Gastroesophageal sphincter (tissue), 3 donors: ENCODE measurements at regions not wholly inside any gene's neighbourhood (a gene's known extent, or its start where the extent isn't known, plus 50 kb on each side); places are given as distances from the start of the nearest gene placed in this dataset.

Experiments used
- POLR2A ChIP-seq, 2 donors: fragments of 450-650 bp; IDR thresholded peaks; one replicate each; pipeline ENCODE4 v1.6.1; 2017; ENCODE audit warnings: antibody characterized with exemption in 2 of 2, mild to moderate bottlenecking in 2 of 2, moderate library complexity in 1 of 2
- POLR2AphosphoS5 ChIP-seq: sonication (generic); formaldehyde crosslinking; IDR thresholded peaks from one replicate; pipeline ENCODE4 v1.6.1; 2017; ENCODE audit warnings: antibody characterized with exemption
- TF ChIP-seq, protein P1 (sequence below), 4 experiments: fragments of 200-600 bp in 2 of 4; fragments of 450-650 bp in 2 of 4; sonication (generic) in 1 of 4; IDR thresholded peaks; one replicate each; pipeline ENCODE4 v1.5.1; 2017 to 2019; ENCODE audit warnings: antibody characterized with exemption in 4 of 4, mild to moderate bottlenecking in 2 of 4, moderate library complexity in 2 of 4

DNA sequence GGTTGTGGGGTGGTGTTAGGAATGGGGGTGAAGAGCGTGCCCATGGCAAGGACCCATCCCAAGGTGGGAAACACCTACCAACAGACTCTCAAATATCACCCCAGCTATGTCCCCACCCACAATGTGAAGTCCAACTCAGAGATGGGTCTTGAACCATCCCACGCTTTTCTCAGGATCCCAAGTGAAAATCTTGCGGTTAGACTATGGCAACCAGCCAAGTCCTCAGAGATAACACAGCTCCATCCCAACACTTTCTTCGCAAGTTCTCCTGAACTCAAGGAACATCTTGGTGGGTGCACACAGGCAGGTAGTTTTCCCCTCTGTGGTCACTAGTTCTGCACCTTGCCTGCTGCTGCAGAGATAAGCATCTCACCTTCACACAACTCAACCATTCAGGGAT is 116.0 kb downstream of the CDC5L start:
- TF ChIP-seq POLR2A (IDR thresholded peaks at IDR 0.05): no peak
- TF ChIP-seq, protein P1, sequence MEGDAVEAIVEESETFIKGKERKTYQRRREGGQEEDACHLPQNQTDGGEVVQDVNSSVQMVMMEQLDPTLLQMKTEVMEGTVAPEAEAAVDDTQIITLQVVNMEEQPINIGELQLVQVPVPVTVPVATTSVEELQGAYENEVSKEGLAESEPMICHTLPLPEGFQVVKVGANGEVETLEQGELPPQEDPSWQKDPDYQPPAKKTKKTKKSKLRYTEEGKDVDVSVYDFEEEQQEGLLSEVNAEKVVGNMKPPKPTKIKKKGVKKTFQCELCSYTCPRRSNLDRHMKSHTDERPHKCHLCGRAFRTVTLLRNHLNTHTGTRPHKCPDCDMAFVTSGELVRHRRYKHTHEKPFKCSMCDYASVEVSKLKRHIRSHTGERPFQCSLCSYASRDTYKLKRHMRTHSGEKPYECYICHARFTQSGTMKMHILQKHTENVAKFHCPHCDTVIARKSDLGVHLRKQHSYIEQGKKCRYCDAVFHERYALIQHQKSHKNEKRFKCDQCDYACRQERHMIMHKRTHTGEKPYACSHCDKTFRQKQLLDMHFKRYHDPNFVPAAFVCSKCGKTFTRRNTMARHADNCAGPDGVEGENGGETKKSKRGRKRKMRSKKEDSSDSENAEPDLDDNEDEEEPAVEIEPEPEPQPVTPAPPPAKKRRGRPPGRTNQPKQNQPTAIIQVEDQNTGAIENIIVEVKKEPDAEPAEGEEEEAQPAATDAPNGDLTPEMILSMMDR (IDR thresholded peaks at IDR 0.05): no peak
- TF ChIP-seq POLR2AphosphoS5: no peak
